Neutrophil (primary cell): ENCODE measurements at regions not wholly inside any gene's neighbourhood (a gene's known extent, or its start where the extent isn't known, plus 50 kb on each side); places are given as distances from the start of the nearest gene placed in this dataset.

Experiments
- H3K27ac ChIP-seq: fragments of 200-600 bp; sonication (generic); 2 replicates; pipeline ENCODE4 v1.5.1; 2016; ENCODE audit warnings: mild to moderate bottlenecking, moderate library complexity
- H3K27me3 ChIP-seq: fragments of 200-600 bp; sonication (generic); 2 replicates; pipeline ENCODE4 v1.6.0; 2016; ENCODE audit warnings: mild to moderate bottlenecking
- H3K36me3 ChIP-seq: fragments of 200-600 bp; sonication (generic); 2 replicates; pipeline ENCODE4 v1.5.1; 2017
- H3K4me1 ChIP-seq, 2 experiments: fragments of 200-600 bp in 1 of 2; sonication (generic) in 1 of 2; 1 replicate in 1 of 2; 2 replicates in 1 of 2; pipeline versions ENCODE4 v1.5.1 to v1.6.1; 2013 to 2016; ENCODE audit warnings: low read depth in 1 of 2, low read length in 1 of 2, mild to moderate bottlenecking in 1 of 2, moderate library complexity in 1 of 2; ENCODE audit not compliant: control insufficient read depth in 1 of 2, insufficient read depth in 1 of 2
- H3K4me3 ChIP-seq, 2 experiments: fragments of 200-600 bp in 1 of 2; sonication (generic) in 1 of 2; 1 replicate in 1 of 2; 2 replicates in 1 of 2; pipeline ENCODE4 v1.5.1; 2013 to 2016; ENCODE audit warnings: low read depth in 1 of 2, low read length in 1 of 2, mild to moderate bottlenecking in 1 of 2, moderate library complexity in 1 of 2
- H3K9me3 ChIP-seq: fragments of 200-600 bp; sonication (generic); 2 replicates; pipeline ENCODE4 v1.5.1; 2016
- CTCF ChIP-seq: fragments of 200-600 bp; sonication (generic); IDR thresholded peaks from 2 replicates; pipeline ENCODE4 v1.5.1; 2016; ENCODE audit warnings: antibody characterized with exemption

- H3K9me3 ChIP-seq, result no peaks in the 10 kb centered on the region
- H3K36me3 ChIP-seq, result no peaks in the 10 kb centered on the region
- no peaks in the 10 kb centered on the region for H3K27me3 ChIP-seq
- H3K4me1 ChIP-seq, result no peaks in the 10 kb centered on the region
- H3K4me3 ChIP-seq, result no peak overlapping the region
- no peak overlapping the region for H3K27ac ChIP-seq
- no peak for TF ChIP-seq CTCF
These were observed 969.1 kb upstream of the CDH2 start for GRCh38 chr18:29146068-29146467.

- Histone ChIP-seq H3K27ac (no peak overlapping the region), H3K27me3 (no peaks in the 10 kb centered on the region), H3K36me3 (no peaks in the 10 kb centered on the region), H3K4me1 (no peaks in the 10 kb centered on the region), H3K4me3 (no peak overlapping the region), H3K9me3 (no peaks in the 10 kb centered on the region)
- TF ChIP-seq CTCF, result no peak
These were observed 963.7 kb upstream of the CDH2 start for GRCh38 chr18:29140590-29140989.

- no peak overlapping the region for H3K27ac ChIP-seq
- no peaks in the 10 kb centered on the region for H3K27me3 ChIP-seq
- TF ChIP-seq CTCF, result no peak
- no peaks in the 10 kb centered on the region for H3K36me3 ChIP-seq
- no peaks in the 10 kb centered on the region for H3K9me3 ChIP-seq
- no peaks in the 10 kb centered on the region for H3K4me1 ChIP-seq
- H3K4me3 ChIP-seq, result no peak overlapping the region
These were observed 961.0 kb upstream of the CDH2 start for GRCh38 chr18:29137773-29138495.

GRCh38 chr18:29123706-29124530 lies 947.0 kb upstream of the CDH2 start:
- no peak for TF ChIP-seq CTCF
- no peaks in the 10 kb centered on the region for H3K27me3 ChIP-seq
- no peaks in the 10 kb centered on the region for H3K9me3 ChIP-seq
- H3K4me1 ChIP-seq, result no peaks in the 10 kb centered on the region
- no peak overlapping the region for H3K4me3 ChIP-seq
- H3K36me3 ChIP-seq, result no peaks in the 10 kb centered on the region
- no peak overlapping the region for H3K27ac ChIP-seq

- no peaks in the 10 kb centered on the region for H3K36me3 ChIP-seq
- no peaks in the 10 kb centered on the region for H3K9me3 ChIP-seq
- no peaks in the 10 kb centered on the region for H3K4me1 ChIP-seq
- H3K4me3 ChIP-seq, result no peak overlapping the region
- no peaks in the 10 kb centered on the region for H3K27me3 ChIP-seq
- TF ChIP-seq CTCF, result no peak
- H3K27ac ChIP-seq, result no peak overlapping the region
These were observed 927.7 kb upstream of the CDH2 start for GRCh38 chr18:29104671-29105070.
